ACC112 (cell line): ENCODE measurements at regions not wholly inside any gene's neighbourhood (a gene's known extent, or its start where the extent isn't known, plus 50 kb on each side); places are given as distances from the start of the nearest gene placed in this dataset.

Experiments used
- H2AFZ ChIP-seq: fragments of 200-600 bp; sonication (generic); one replicate; pipeline ENCODE4 v1.6.0; 2017; ENCODE audit warnings: antibody characterized with exemption, low read length; ENCODE audit not compliant: unreplicated experiment
- H3K27ac ChIP-seq: fragments of 200-600 bp; sonication (generic); 2 replicates; pipeline ENCODE4 v1.5.1; 2014; ENCODE audit warnings: low read depth, mild to moderate bottlenecking, antibody characterized with exemption, low read length, moderate library complexity
- H3K27me3 ChIP-seq: fragments of 200-600 bp; sonication (generic); 2 replicates; pipeline ENCODE4 v1.6.1; 2014; ENCODE audit warnings: mild to moderate bottlenecking, antibody characterized with exemption, low read length, moderate library complexity, mixed read lengths; ENCODE audit not compliant: insufficient read depth
- H3K36me3 ChIP-seq: fragments of 200-600 bp; sonication (generic); 2 replicates; pipeline ENCODE4 v1.6.1; 2016; ENCODE audit warnings: mild to moderate bottlenecking, antibody characterized with exemption, low read length, moderate library complexity, mixed read lengths; ENCODE audit not compliant: insufficient read depth
- H3K4me1 ChIP-seq: fragments of 200-600 bp; sonication (generic); one replicate; pipeline ENCODE4 v1.6.1; 2016; ENCODE audit warnings: low read length, mixed read lengths; ENCODE audit not compliant: insufficient read depth, unreplicated experiment, control insufficient read depth
- H3K4me3 ChIP-seq: fragments of 200-600 bp; sonication (generic); 2 replicates; pipeline ENCODE4 v1.5.1; 2014; ENCODE audit warnings: mild to moderate bottlenecking, low read depth, low read length
- H3K79me2 ChIP-seq: fragments of 200-600 bp; sonication (generic); one replicate; pipeline ENCODE4 v1.6.0; 2016; ENCODE audit warnings: low read length; ENCODE audit not compliant: control insufficient read depth, unreplicated experiment, insufficient read depth

GRCh38 chr15:59931646-59932261 is 72.4 kb upstream of the FOXB1 start:
- Histone ChIP-seq H3K4me1 (no peaks in the 10 kb centered on the region), H3K4me3 (no peak overlapping the region), H3K27me3 (peaks cover 95% of the 10 kb centered on the region)

GRCh38 chr15:59924812-59925522 is 79.1 kb upstream of the FOXB1 start:
- Histone ChIP-seq H3K79me2 (no peaks in the 10 kb centered on the region), H3K27ac (no peak overlapping the region), H3K4me1 (no peaks in the 10 kb centered on the region), H3K36me3 (no peaks in the 10 kb centered on the region), H2AFZ (no peak overlapping the region), H3K27me3 (peaks cover 76% of the 10 kb centered on the region), H3K4me3 (no peak overlapping the region)

More at GRCh38 chr15:59931646-59932261, 72.4 kb upstream of the FOXB1 start:
- no peaks in the 10 kb centered on the region for H3K79me2 ChIP-seq
- H2AFZ ChIP-seq: no peak overlapping the region
- H3K36me3 ChIP-seq: no peaks in the 10 kb centered on the region
- H3K27ac ChIP-seq: no peak overlapping the region

GRCh38 chr15:59924096-59924495 is 80.0 kb upstream of the FOXB1 start:
- Histone ChIP-seq H3K79me2 (no peaks in the 10 kb centered on the region), H3K4me3 (no peak overlapping the region), H3K27ac (no peak overlapping the region), H3K27me3 (peaks cover 71% of the 10 kb centered on the region), H3K4me1 (peaks cover 4% of the 10 kb centered on the region), H3K36me3 (no peaks in the 10 kb centered on the region), H2AFZ (no peak overlapping the region)

- Histone ChIP-seq H3K27me3 (peaks cover 65% of the 10 kb centered on the region), H3K4me1 (peaks cover 4% of the 10 kb centered on the region), H3K36me3 (no peaks in the 10 kb centered on the region), H3K27ac (no peak overlapping the region), H3K79me2 (no peaks in the 10 kb centered on the region), H2AFZ (no peak overlapping the region), H3K4me3 (no peak overlapping the region)
These were observed 80.6 kb upstream of the FOXB1 start for GRCh38 chr15:59923508-59923907.

GRCh38 chr15:59918994-59919951 is 84.8 kb upstream of the FOXB1 start:
- Histone ChIP-seq H3K79me2 (no peaks in the 10 kb centered on the region), H3K27me3 (peaks cover 49% of the 10 kb centered on the region), H2AFZ (no peak overlapping the region), H3K4me1 (peaks cover 4% of the 10 kb centered on the region), H3K4me3 (no peak overlapping the region), H3K36me3 (no peaks in the 10 kb centered on the region), H3K27ac (no peak overlapping the region)

- no peak overlapping the region for H3K4me3 ChIP-seq
- no peaks in the 10 kb centered on the region for H3K79me2 ChIP-seq
- peaks cover 45% of the 10 kb centered on the region for H3K27me3 ChIP-seq
- no peaks in the 10 kb centered on the region for H3K36me3 ChIP-seq
- H3K27ac ChIP-seq: no peak overlapping the region
- peaks cover 4% of the 10 kb centered on the region for H3K4me1 ChIP-seq
- H2AFZ ChIP-seq: no peak overlapping the region
These were observed 86.5 kb upstream of the FOXB1 start for GRCh38 chr15:59917504-59918157.

GRCh38 chr15:59906046-59906445 is 98.1 kb upstream of the FOXB1 start:
- H3K36me3 ChIP-seq: no peaks in the 10 kb centered on the region
- no peak overlapping the region for H2AFZ ChIP-seq
- no peaks in the 10 kb centered on the region for H3K4me1 ChIP-seq
- no peak overlapping the region for H3K4me3 ChIP-seq
- no peak overlapping the region for H3K27ac ChIP-seq
- peaks cover 82% of the 10 kb centered on the region for H3K27me3 ChIP-seq
- H3K79me2 ChIP-seq: no peaks in the 10 kb centered on the region

- Histone ChIP-seq H3K4me3 (no peak overlapping the region), H3K27me3 (peaks cover 78% of the 10 kb centered on the region)
These were observed 98.9 kb upstream of the FOXB1 start for GRCh38 chr15:59905176-59905575.

GRCh38 chr15:59904450-59905135 is 99.5 kb upstream of the FOXB1 start:
- H3K27me3 ChIP-seq: peaks cover 73% of the 10 kb centered on the region
- H3K4me1 ChIP-seq: no peaks in the 10 kb centered on the region
- H3K79me2 ChIP-seq: no peaks in the 10 kb centered on the region
- H2AFZ ChIP-seq: no peak overlapping the region
- H3K4me3 ChIP-seq: no peak overlapping the region
- H3K36me3 ChIP-seq: no peaks in the 10 kb centered on the region
- no peak overlapping the region for H3K27ac ChIP-seq

More at GRCh38 chr15:59905176-59905575, 98.9 kb upstream of the FOXB1 start:
- Histone ChIP-seq H2AFZ (no peak overlapping the region), H3K36me3 (no peaks in the 10 kb centered on the region), H3K4me1 (no peaks in the 10 kb centered on the region), H3K27ac (no peak overlapping the region), H3K79me2 (no peaks in the 10 kb centered on the region)

GRCh38 chr15:59896663-59897074 is 107.4 kb upstream of the FOXB1 start:
- no peak overlapping the region for H3K27ac ChIP-seq
- H3K4me3 ChIP-seq: no peak overlapping the region
- H3K79me2 ChIP-seq: no peaks in the 10 kb centered on the region
- peaks cover 46% of the 10 kb centered on the region for H3K27me3 ChIP-seq
- H2AFZ ChIP-seq: no peak overlapping the region
- H3K36me3 ChIP-seq: no peaks in the 10 kb centered on the region
- no peaks in the 10 kb centered on the region for H3K4me1 ChIP-seq
